Heart left ventricle (tissue), 16 donors: ENCODE measurements at regions not wholly inside any gene's neighbourhood (a gene's known extent, or its start where the extent isn't known, plus 50 kb on each side); places are given as distances from the start of the nearest gene placed in this dataset.

Source experiments
- ATAC-seq, 4 donors: fragments of 200-7000 bp; cut with Tn5 transposase; one replicate each; pipeline ENCODE4 v1.9.1; 2020 to 2022; ENCODE audit warnings: moderate library complexity in 4 of 4, mild to moderate bottlenecking in 3 of 4, moderate number of reproducible peaks in 1 of 4
- DNase-seq, 5 donors: peaks; one replicate each; pipeline ENCODE4 v3.0.0-alpha.2; 2020
- H3K27ac ChIP-seq, 12 donors: fragments of 200-600 bp; sonication (generic) in 4 of 12; one replicate each; pipeline versions ENCODE4 v1.5.0 to v1.8.0; 2016 to 2022; ENCODE audit warnings: mild to moderate bottlenecking in 2 of 12
- H3K27me3 ChIP-seq, 9 donors: fragments of 200-600 bp; sonication (generic) in 2 of 9; one replicate each; pipeline versions ENCODE4 v1.5.1 to v1.8.0; 2016 to 2022; ENCODE audit warnings: mild to moderate bottlenecking in 3 of 9
- H3K36me3 ChIP-seq, 9 donors: fragments of 200-600 bp; sonication (generic) in 2 of 9; one replicate each; pipeline versions ENCODE4 v1.5.0 to v1.8.0; 2018 to 2022; ENCODE audit warnings: mild to moderate bottlenecking in 2 of 9
- H3K4me1 ChIP-seq, 12 donors: fragments of 200-600 bp; sonication (generic) in 4 of 12; one replicate each; pipeline versions ENCODE4 v1.5.0 to v1.8.0; 2016 to 2022; ENCODE audit warnings: mild to moderate bottlenecking in 3 of 12
- H3K4me3 ChIP-seq, 12 donors: fragments of 200-600 bp; sonication (generic) in 4 of 12; one replicate each; pipeline versions ENCODE4 v1.5.0 to v1.8.0; 2017 to 2022; ENCODE audit warnings: mild to moderate bottlenecking in 9 of 12, moderate library complexity in 4 of 12
- H3K9me3 ChIP-seq, 12 donors: fragments of 200-600 bp; sonication (generic) in 4 of 12; one replicate each; pipeline versions ENCODE4 v1.5.0 to v1.8.0; 2016 to 2022; ENCODE audit warnings: mild to moderate bottlenecking in 1 of 12
- CTCF ChIP-seq, 12 donors: fragments of 200-600 bp; sonication (generic) in 4 of 12; IDR thresholded peaks; one replicate each; pipeline versions ENCODE4 v1.5.0 to v1.8.0; 2018 to 2022; ENCODE audit warnings: antibody characterized with exemption in 12 of 12, mild to moderate bottlenecking in 5 of 12
- POLR2A ChIP-seq, 2 donors: fragments of 450-650 bp; IDR thresholded peaks; one replicate each; pipeline ENCODE4 v1.6.1; 2017; ENCODE audit warnings: antibody characterized with exemption in 2 of 2, mild to moderate bottlenecking in 2 of 2, moderate library complexity in 2 of 2
- WGBS, 4 donors: extraction: QIAGEN DNeasy Blood & Tissue Kit in 2 of 4; methylation state at CpG; one replicate each; pipeline versions ENCODE4 v1.1.5 to v1.1.7; 2013 to 2018; 5-methylcytosine and 5-hydroxymethylcytosine counted together
- intact Hi-C, 10 donors: fragments of 100-400 bp; cut with DNase I; formaldehyde crosslinking; loops; one replicate each; pipeline versions ENCODE4 v1.11.1 to v1.14.2; 2022
- donor health status: ischemic (EF 13 %, LVEDD 7.1; RV severe dilation, severe dysfunction).
- donor health status: healthy with polysubstance abuse.
- donor health status: DM: no; HTN: yes; CAD: no.
- donor health status: DM: no; HTN: no; CAD: no.
- donor health status: ischemic (EF 25% LVEDD 6.9; RV normal size, moderate dysfunction).
- donor health status: ischemic (EF 25% LVEDD 5.7; RV mildly dilated, moderate dysfunction).
- donor health status: healthy.
- donor health status: DM: yes; HTN: yes; CAD: no.
- donor health status: ischemic (EF 35%, LVEDD 5.7; RV mildly dilated, moderate dysfunction).
- donor health status: nonischemic (EF 11% LVEDD 7.7; RV severe dilation, severe dysfunction).
- donor health status: DM: yes; HTN: yes; CAD: no.
- donor health status: PGD.
- donor health status: ischemic (EF 29% LVEDD 5.4; RV normal size, mild dysfunction).
- donor health status: nonischemic (EF 23%, LVEDD 6.1; RV moderate dilation, normal function).

GRCh38 chr2:117085256-117085655, 729.2 kb upstream of the DDX18 start:
- 26 to 49% (median 39%) methylated on average over 3 of the region's 3 CpGs for WGBS, 4 donors
- intact Hi-C loops, result no loop called here

GRCh38 chr2:117085737-117086136, 728.8 kb upstream of the DDX18 start:
- intact Hi-C loops, result no loop called here
- 68 to 75% (median 74%) methylated on average over 1 of the region's 1 CpG for WGBS, 4 donors

More at GRCh38 chr2:117085256-117085655, 729.2 kb upstream of the DDX18 start:
- TF ChIP-seq POLR2A (IDR thresholded peaks at IDR 0.05) (no peak), CTCF (IDR thresholded peaks at IDR 0.05) (no peak)
- no peaks in the 10 kb centered on the region for H3K4me1 ChIP-seq
- H3K27me3 ChIP-seq, result no peaks in the 10 kb centered on the region
- DNase-seq (no peak), ATAC-seq (no peak)
- no peak overlapping the region for H3K27ac ChIP-seq
- no peak overlapping the region for H3K4me3 ChIP-seq
- H3K36me3 ChIP-seq, result no peaks in the 10 kb centered on the region
- no peaks in the 10 kb centered on the region for H3K9me3 ChIP-seq

GRCh38 chr2:117086174-117086942, 728.1 kb upstream of the DDX18 start:
- H3K27ac ChIP-seq, result no peak overlapping the region
- H3K36me3 ChIP-seq, result no peaks in the 10 kb centered on the region
- intact Hi-C loops, result no loop called here
- 80 to 84% (median 81%) methylated on average over 3 of the region's 3 CpGs for WGBS, 4 donors
- TF ChIP-seq CTCF (IDR thresholded peaks at IDR 0.05), result no peak
- no peak for TF ChIP-seq POLR2A (IDR thresholded peaks at IDR 0.05)
- H3K4me1 ChIP-seq, result no peaks in the 10 kb centered on the region
- no peaks in the 10 kb centered on the region for H3K27me3 ChIP-seq
- no peak for DNase-seq
- H3K4me3 ChIP-seq, result no peak overlapping the region
- ATAC-seq, result no peak
- no peaks in the 10 kb centered on the region for H3K9me3 ChIP-seq

More at GRCh38 chr2:117085737-117086136, 728.8 kb upstream of the DDX18 start:
- ATAC-seq (no peak), DNase-seq (no peak)
- Histone ChIP-seq H3K9me3 (no peaks in the 10 kb centered on the region), H3K4me1 (no peaks in the 10 kb centered on the region), H3K27ac (no peak overlapping the region), H3K27me3 (no peaks in the 10 kb centered on the region), H3K4me3 (no peak overlapping the region), H3K36me3 (no peaks in the 10 kb centered on the region)
- no peak for TF ChIP-seq POLR2A (IDR thresholded peaks at IDR 0.05)

- Histone ChIP-seq H3K27ac (no peak overlapping the region), H3K4me1 (no peaks in the 10 kb centered on the region), H3K36me3 (no peaks in the 10 kb centered on the region), H3K27me3 (no peaks in the 10 kb centered on the region), H3K9me3 (no peaks in the 10 kb centered on the region), H3K4me3 (no peak overlapping the region)
- WGBS, 4 donors, result 70 to 86% (median 83%) methylated on average over 4 of the region's 4 CpGs
- ATAC-seq (no peak), DNase-seq (no peak)
- TF ChIP-seq CTCF (IDR thresholded peaks at IDR 0.05), result no peak
- no peak for TF ChIP-seq POLR2A (IDR thresholded peaks at IDR 0.05)
- intact Hi-C loops, result no loop called here
Measured at GRCh38 chr2:117086943-117087250, 727.6 kb upstream of the DDX18 start.
